Activated CD8-positive, alpha-beta T cell treated with anti-CD3 and anti-CD28 coated beads, Interleukin-2, amount 10 ng/mL, durations not matched to agents 7 days and 5 days (primary cell): ENCODE measurements at regions not wholly inside any gene's neighbourhood (a gene's known extent, or its start where the extent isn't known, plus 50 kb on each side); places are given as distances from the start of the nearest gene placed in this dataset.

Experiments
- ATAC-seq: fragments of 150-1000 bp; cut with Tn5 transposase; one replicate; pipeline ENCODE4 v1.10.0; 2021; ENCODE audit warnings: moderate library complexity
- CTCF ChIA-PET: fragments of 350-600 bp; sonication (Branson Sonifier 250); formaldehyde crosslinking; loops from one replicate; lab custom pipeline; 2021; ENCODE audit warnings: antibody characterized with exemption; lab: Charles Lee
- POLR2A ChIA-PET: fragments of 350-600 bp; sonication (Branson Sonifier 250); formaldehyde crosslinking; loops from one replicate; lab custom pipeline; 2021; ENCODE audit warnings: antibody characterized with exemption; lab: Charles Lee
- DNase-seq: peaks from one replicate; pipeline ENCODE4 v3.0.0-alpha.2; 2020
- H3K27ac Mint-ChIP-seq: one replicate; pipeline ENCODE4 v1.8.0; 2021; ENCODE audit warnings: mild to moderate bottlenecking, mixed read lengths
- H3K27me3 Mint-ChIP-seq: one replicate; pipeline ENCODE4 v1.8.0; 2021; ENCODE audit warnings: low read depth, mixed read lengths
- H3K36me3 Mint-ChIP-seq: one replicate; pipeline ENCODE4 v1.8.0; 2021; ENCODE audit warnings: low read depth, mixed read lengths
- H3K4me1 Mint-ChIP-seq: one replicate; pipeline ENCODE4 v1.8.0; 2021; ENCODE audit warnings: low read depth, mixed read lengths
- H3K4me3 Mint-ChIP-seq: one replicate; pipeline ENCODE4 v1.8.0; 2021; ENCODE audit warnings: mild to moderate bottlenecking, mixed read lengths
- H3K9me3 Mint-ChIP-seq: one replicate; pipeline ENCODE4 v1.8.0; 2022; ENCODE audit warnings: mixed read lengths; ENCODE audit not compliant: insufficient read depth

- ATAC-seq: no peak
- Mint-ChIP-seq H3K27ac (no peak overlapping the region), H3K36me3 (peaks cover 9% of the 10 kb centered on the region), H3K4me3 (no peak overlapping the region), H3K27me3 (peaks cover 10% of the 10 kb centered on the region), H3K4me1 (peaks cover 9% of the 10 kb centered on the region), H3K9me3 (peaks cover 3% of the 10 kb centered on the region)
- CTCF ChIA-PET: no interaction called here
- POLR2A ChIA-PET: no interaction called here
- DNase-seq: no peak
Measured at GRCh38 chr2:101545950-101546349, 71.0 kb upstream of the RFX8 start.

GRCh38 chr2:101540518-101540917 is 65.6 kb upstream of the RFX8 start:
- Mint-ChIP-seq H3K36me3 (no peaks in the 10 kb centered on the region), H3K9me3 (peaks cover 3% of the 10 kb centered on the region), H3K4me1 (no peaks in the 10 kb centered on the region), H3K27me3 (peaks cover 17% of the 10 kb centered on the region), H3K4me3 (no peak overlapping the region), H3K27ac (no peak overlapping the region)
- DNase-seq (no peak), ATAC-seq (no peak)
- ChIA-PET CTCF (interaction anchor here (0.9 kb wide), 1 partner anchor 10 kb away, joined by 3 read pairs; no protein-coding TSS in a partner anchor), POLR2A (no interaction called here)

GRCh38 chr2:101538076-101538475 is 63.2 kb upstream of the RFX8 start:
- Mint-ChIP-seq H3K27ac (no peak overlapping the region), H3K27me3 (peaks cover 15% of the 10 kb centered on the region), H3K4me3 (no peak overlapping the region), H3K4me1 (no peaks in the 10 kb centered on the region), H3K9me3 (peaks cover under 1% of the 10 kb centered on the region), H3K36me3 (no peaks in the 10 kb centered on the region)
- POLR2A ChIA-PET: interaction anchor here (0.7 kb wide), 1 partner anchor 63 kb away, joined by 4 read pairs; the partner anchor contains the start of gene RFX8
- DNase-seq (no peak), ATAC-seq (no peak)
- CTCF ChIA-PET: no interaction called here

GRCh38 chr2:101534149-101534611 is 59.3 kb upstream of the RFX8 start:
- Mint-ChIP-seq H3K27ac (no peak overlapping the region), H3K9me3 (no peaks in the 10 kb centered on the region), H3K36me3 (no peaks in the 10 kb centered on the region), H3K4me1 (no peaks in the 10 kb centered on the region), H3K27me3 (peaks cover 7% of the 10 kb centered on the region), H3K4me3 (no peak overlapping the region)
- ChIA-PET POLR2A (no interaction called here), CTCF (no interaction called here)
- DNase-seq (no peak), ATAC-seq (no peak)

GRCh38 chr2:101533561-101534148 is 58.7 kb upstream of the RFX8 start:
- ChIA-PET POLR2A (no interaction called here), CTCF (no interaction called here)
- Mint-ChIP-seq H3K36me3 (no peaks in the 10 kb centered on the region), H3K4me1 (no peaks in the 10 kb centered on the region), H3K4me3 (no peak overlapping the region), H3K27ac (no peak overlapping the region), H3K9me3 (no peaks in the 10 kb centered on the region), H3K27me3 (peaks cover 7% of the 10 kb centered on the region)
- no peak for ATAC-seq
- DNase-seq: no peak

GRCh38 chr2:101528501-101528900 is 53.6 kb upstream of the RFX8 start:
- no peaks in the 10 kb centered on the region for H3K36me3 Mint-ChIP-seq

GRCh38 chr2:101524806-101525430 is 50.0 kb upstream of the RFX8 start:
- no peaks in the 10 kb centered on the region for H3K36me3 Mint-ChIP-seq
- no peak overlapping the region for H3K27ac Mint-ChIP-seq
- H3K4me3 Mint-ChIP-seq: no peak overlapping the region
- ATAC-seq (no peak), DNase-seq (no peak)
- ChIA-PET CTCF (no interaction called here), POLR2A (no interaction called here)
- H3K4me1 Mint-ChIP-seq: peaks cover 5% of the 10 kb centered on the region
- H3K9me3 Mint-ChIP-seq: no peaks in the 10 kb centered on the region
- H3K27me3 Mint-ChIP-seq: peaks cover 12% of the 10 kb centered on the region

More at GRCh38 chr2:101528501-101528900, 53.6 kb upstream of the RFX8 start:
- no peak overlapping the region for H3K27ac Mint-ChIP-seq
- no peaks in the 10 kb centered on the region for H3K9me3 Mint-ChIP-seq
- no peaks in the 10 kb centered on the region for H3K4me1 Mint-ChIP-seq
- ChIA-PET CTCF (no interaction called here), POLR2A (no interaction called here)
- ATAC-seq (no peak), DNase-seq (no peak)
- no peak overlapping the region for H3K4me3 Mint-ChIP-seq
- H3K27me3 Mint-ChIP-seq: peaks cover 12% of the 10 kb centered on the region
